NOMO-1 treated with DMSO at 0.1 percent for 48 hours (cell line): ENCODE measurements at regions not wholly inside any gene's neighbourhood (a gene's known extent, or its start where the extent isn't known, plus 50 kb on each side); places are given as distances from the start of the nearest gene placed in this dataset.
"Not testable (repeated sequence)": the region's sequence is repeated elsewhere in the genome, so short reads cannot be mapped to it uniquely, and the experiment has no call there.

Source experiments
- DNase-seq: peaks from one replicate; lab custom pipeline; 2025; ENCODE audit not compliant: unreplicated experiment; lab: John Stamatoyannopoulos, UW

GRCh38 chr1:82799261-82799660 is 998.5 kb downstream of the ADGRL2 start:
- DNase-seq, result no peak

GRCh38 chr1:82795508-82796149 is 994.9 kb downstream of the ADGRL2 start:
- DNase-seq, result peak; percentile 82

GRCh38 chr1:82792151-82792550 is 991.4 kb downstream of the ADGRL2 start:
- DNase-seq, result no peak

- no peak for DNase-seq
Measured at GRCh38 chr1:82790556-82790955, 989.8 kb downstream of the ADGRL2 start.

- peak; percentile 2 for DNase-seq
Measured at GRCh38 chr1:82788660-82789059, 987.9 kb downstream of the ADGRL2 start.

GRCh38 chr1:82788038-82788437 is 987.3 kb downstream of the ADGRL2 start:
- no peak for DNase-seq

GRCh38 chr1:82786883-82787282 is 986.1 kb downstream of the ADGRL2 start:
- DNase-seq, result no peak

GRCh38 chr1:82785268-82785790 is 984.6 kb downstream of the ADGRL2 start:
- DNase-seq, result no peak

- DNase-seq, result peak; percentile 9
Measured at GRCh38 chr1:82783044-82783443, 982.3 kb downstream of the ADGRL2 start.

- no peak for DNase-seq
Measured at GRCh38 chr1:82782599-82782998, 981.9 kb downstream of the ADGRL2 start.

GRCh38 chr1:82778612-82779011 is 977.9 kb downstream of the ADGRL2 start:
- DNase-seq, result no peak

GRCh38 chr1:82777240-82777639 is 976.5 kb downstream of the ADGRL2 start:
- no peak for DNase-seq

- DNase-seq, result not testable (repeated sequence)
Measured at GRCh38 chr1:82776730-82777129, 976.0 kb downstream of the ADGRL2 start.

- no peak for DNase-seq
Measured at GRCh38 chr1:82775406-82776000, 974.8 kb downstream of the ADGRL2 start.

- no peak for DNase-seq
Measured at GRCh38 chr1:82762829-82763532, 962.2 kb downstream of the ADGRL2 start.

GRCh38 chr1:82759035-82759434 is 958.3 kb downstream of the ADGRL2 start:
- no peak for DNase-seq

GRCh38 chr1:82755671-82756070 is 954.9 kb downstream of the ADGRL2 start:
- no peak for DNase-seq

GRCh38 chr1:82755191-82755590 is 954.5 kb downstream of the ADGRL2 start:
- no peak for DNase-seq

- no peak for DNase-seq
Measured at GRCh38 chr1:82752046-82752445, 951.3 kb downstream of the ADGRL2 start.

GRCh38 chr1:82733645-82734044 is 932.9 kb downstream of the ADGRL2 start:
- no peak for DNase-seq

- no peak for DNase-seq
Measured at GRCh38 chr1:82731216-82731615, 930.5 kb downstream of the ADGRL2 start.

GRCh38 chr1:82728206-82728605 is 927.5 kb downstream of the ADGRL2 start:
- DNase-seq, result no peak
